Activated CD4-positive, alpha-beta T cell treated with anti-CD3 and anti-CD28 coated beads, Interleukin-2, amount 50 U/mL, for 48 hours (primary cell): ENCODE measurements at regions not wholly inside any gene's neighbourhood (a gene's known extent, or its start where the extent isn't known, plus 50 kb on each side); places are given as distances from the start of the nearest gene placed in this dataset.

Source experiments
- DNase-seq, 2 experiments: peaks; one replicate each; pipeline ENCODE4 v3.0.0-alpha.2; 2020

DNA sequence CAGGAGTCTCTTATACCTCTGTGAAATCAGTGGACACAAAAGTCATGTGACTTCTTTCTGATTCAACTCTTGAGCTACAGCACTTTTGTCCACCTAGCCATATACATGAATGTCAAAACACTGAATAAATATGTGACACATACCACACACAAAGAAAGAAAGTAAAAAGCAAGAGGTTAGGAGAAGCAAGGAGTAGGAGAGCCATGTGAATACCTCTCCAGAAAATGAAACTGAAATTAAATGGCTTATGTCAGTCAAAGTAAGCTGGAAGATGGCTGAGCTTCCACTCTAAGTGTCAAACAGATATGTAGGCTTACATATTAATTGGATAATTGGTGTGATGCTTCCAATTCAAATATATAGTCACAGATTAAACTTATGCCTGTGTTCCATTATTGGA, 1050.5 kb downstream of the BCL11A start:
- no peak for DNase-seq

GRCh38 chr2:59490994-59491393, 1062.5 kb downstream of the BCL11A start:
- no peak for DNase-seq

DNA sequence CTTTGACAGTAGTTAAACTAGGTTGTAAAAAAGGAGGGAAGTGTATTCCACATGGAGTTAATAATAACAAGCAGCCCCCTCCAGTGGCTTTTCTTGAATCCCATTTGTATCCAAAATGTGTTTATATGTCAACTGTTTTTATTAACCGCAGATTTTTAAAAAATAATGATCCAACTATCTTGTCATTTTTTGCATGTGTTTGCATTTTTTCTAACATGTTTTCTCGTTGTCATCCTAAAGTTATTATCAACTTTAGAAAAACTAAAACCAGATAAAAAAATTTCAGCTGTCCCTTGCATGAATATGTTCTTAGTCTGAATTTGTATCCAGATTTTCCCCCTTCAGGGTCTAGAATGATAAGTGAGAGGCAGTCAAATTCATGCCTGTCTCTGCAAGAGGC, 1063.3 kb downstream of the BCL11A start:
- no peak for DNase-seq

GRCh38 chr2:59484673-59485072, 1068.8 kb downstream of the BCL11A start:
- no peak for DNase-seq

DNA sequence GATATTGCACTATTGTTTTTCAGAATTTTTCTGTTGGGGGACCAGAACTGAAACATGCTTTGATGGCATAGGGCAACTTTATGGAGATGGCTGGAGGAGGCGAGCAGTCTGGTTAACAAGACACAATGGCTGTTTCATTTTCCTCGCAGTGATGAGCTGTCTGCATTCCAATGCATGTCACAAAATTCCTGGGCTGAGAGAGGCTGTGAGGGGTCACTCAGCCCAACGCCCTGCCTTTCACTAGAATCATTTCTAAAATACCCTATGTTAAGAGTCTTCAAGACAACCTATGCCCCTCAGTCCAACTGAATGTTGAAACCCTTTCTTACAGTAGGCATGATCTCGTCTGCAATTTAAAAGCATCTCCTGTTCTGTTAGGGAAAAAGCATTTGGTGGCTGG, 1090.0 kb downstream of the BCL11A start:
- DNase-seq, result no peak

GRCh38 chr2:59462422-59463197, 1090.8 kb downstream of the BCL11A start:
- DNase-seq, result no peak

- DNase-seq, result no peak
These were observed 1092.3 kb downstream of the BCL11A start for GRCh38 chr2:59461127-59461526.

- no peak for DNase-seq
These were observed 1094.7 kb downstream of the BCL11A start for GRCh38 chr2:59458800-59459199.

GRCh38 chr2:59456285-59456684, 1097.2 kb downstream of the BCL11A start:
- DNase-seq, result no peak

DNA sequence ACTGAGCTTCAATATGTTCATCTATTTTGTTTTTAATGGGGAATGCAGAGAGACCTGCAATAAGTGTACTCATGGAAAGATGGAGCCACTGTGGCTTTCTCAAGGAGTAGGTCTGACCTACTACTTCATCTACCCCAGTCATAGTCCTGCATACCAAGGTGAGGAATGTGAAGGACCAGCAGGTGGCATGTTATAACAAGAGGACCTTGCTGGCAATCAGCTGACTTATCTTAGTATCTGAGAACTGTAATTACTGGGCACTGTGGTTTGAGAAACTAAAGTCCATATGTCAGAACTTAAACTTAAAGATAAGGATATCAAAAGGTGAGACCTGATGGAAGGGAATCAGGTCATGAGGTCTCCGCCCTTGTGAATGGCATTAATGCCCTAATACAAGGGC, 1104.2 kb downstream of the BCL11A start:
- DNase-seq, result no peak

DNA sequence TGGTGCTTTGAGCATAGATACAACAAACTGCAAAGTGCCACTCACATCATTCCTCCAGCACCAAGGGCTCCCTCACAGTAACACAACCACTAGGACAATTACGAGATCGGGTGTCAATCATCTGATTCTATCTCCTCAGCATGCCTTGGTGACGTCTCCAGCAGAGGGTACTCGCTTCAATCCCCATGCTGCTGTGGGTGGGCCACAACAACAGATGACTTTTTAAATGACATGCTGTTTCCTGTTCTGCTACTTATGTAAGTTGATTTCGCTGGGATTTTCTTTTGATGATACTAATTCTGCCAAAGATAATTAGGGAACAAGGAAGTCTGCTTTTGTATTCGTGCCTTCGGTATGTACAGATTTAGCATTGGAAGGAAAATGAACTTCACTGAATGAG, 1113.0 kb downstream of the BCL11A start:
- DNase-seq, result no peak

- no peak for DNase-seq
These were observed 1117.8 kb downstream of the BCL11A start for GRCh38 chr2:59435635-59436034.

DNA sequence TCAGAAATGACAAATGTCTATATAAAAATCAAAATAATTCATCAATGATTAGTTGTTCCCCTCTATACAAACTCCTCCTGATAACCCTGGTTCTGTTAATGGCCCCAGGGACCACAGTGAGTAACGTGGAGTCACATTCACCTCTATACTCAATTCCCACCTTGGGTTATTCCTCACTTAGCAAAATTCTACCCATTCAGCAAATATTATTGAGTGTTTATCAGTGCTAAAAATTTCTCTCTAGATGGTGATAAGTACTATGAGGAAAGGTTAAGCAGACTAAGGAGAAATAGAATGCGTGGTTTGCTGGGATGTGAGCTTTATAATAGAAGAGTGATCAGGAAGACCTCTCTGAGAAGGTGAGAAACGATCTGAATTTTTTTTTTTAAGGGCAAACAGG, 1124.5 kb downstream of the BCL11A start:
- DNase-seq, result no peak

DNA sequence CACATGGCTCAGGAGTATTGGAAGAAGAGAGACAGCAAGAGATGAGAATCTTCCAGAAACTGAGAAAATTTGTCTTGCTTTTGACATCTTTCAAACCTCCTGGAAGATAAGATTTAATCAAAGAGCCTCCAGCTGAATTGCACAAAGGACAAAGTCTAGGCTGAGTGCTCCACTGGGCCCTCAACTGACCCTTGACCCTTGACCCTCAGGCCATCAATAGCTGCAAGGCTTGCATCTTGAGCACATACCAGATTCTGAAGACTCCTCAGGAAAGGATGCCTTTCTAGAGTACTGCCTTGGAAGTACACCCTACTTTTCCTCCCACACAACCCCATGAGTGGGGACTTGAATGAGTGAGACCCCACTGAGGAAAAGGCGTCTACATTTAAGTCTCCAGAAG, 1125.5 kb downstream of the BCL11A start:
- DNase-seq, result no peak

GRCh38 chr2:59425247-59425646, 1128.2 kb downstream of the BCL11A start:
- DNase-seq, result no peak

- no peak for DNase-seq
These were observed 1139.5 kb downstream of the BCL11A start for GRCh38 chr2:59413751-59414570.

GRCh38 chr2:59399126-59399525, 1154.3 kb downstream of the BCL11A start:
- DNase-seq, result no peak

DNA sequence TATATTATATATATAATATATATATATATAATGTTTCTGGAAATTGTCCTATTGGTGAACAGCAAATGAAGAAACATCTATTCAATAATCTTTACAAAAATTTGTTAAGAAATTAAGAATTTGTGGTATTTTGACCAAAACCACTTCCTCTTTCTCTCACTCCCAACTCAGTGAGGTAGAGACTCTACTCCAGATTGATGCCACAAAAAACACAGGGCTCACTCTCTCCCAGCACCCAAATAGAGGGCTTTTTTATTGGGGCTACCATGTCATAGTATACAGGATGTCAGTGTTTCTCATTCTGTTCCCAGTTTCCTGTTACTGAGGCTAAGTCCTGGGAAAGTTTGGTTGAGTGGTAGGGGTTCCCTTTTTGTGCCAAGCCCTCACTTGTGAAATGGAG, 1155.4 kb downstream of the BCL11A start:
- no peak for DNase-seq

DNA sequence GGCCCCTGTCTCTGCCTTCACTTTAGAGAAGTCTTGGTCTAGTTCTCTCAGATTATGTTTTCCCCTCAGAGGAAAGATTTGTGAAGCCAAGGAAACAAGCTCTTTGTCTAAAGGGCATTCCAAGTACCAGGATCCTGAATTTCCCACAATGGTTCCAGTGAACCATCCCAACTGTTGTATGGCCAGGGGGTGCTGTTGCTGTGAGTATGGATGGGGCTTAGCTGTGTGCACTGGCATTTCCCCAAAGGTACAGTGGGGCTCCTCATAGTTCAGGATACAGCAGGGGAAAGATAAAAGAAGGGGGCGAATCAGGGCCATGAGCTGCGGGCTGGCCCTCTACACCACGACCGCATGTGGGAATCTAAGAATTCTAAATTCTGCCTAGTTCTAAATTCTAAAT, 1154.0 kb upstream of the FANCL start:
- no peak for DNase-seq

DNA sequence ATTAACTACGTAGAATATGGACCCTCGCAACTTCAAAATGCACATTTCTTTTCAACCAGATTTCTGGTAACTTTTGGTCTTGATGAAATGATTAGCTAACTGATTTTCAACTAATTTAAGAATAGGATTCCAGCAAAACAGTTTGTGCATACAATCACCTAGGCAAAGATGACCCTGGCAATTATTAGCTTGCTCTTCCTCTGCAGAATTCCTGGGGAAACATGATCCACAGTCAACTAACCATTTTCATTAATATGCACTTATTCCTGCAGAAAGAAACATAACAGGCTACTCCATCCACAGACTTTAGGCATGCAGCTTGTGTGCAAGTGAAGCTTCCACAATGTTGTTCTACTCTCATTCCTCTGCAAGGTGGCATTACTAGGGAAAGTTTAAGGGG, 1150.8 kb upstream of the FANCL start:
- DNase-seq, result no peak

GRCh38 chr2:59390581-59390980, 1149.5 kb upstream of the FANCL start:
- DNase-seq, result no peak

DNA sequence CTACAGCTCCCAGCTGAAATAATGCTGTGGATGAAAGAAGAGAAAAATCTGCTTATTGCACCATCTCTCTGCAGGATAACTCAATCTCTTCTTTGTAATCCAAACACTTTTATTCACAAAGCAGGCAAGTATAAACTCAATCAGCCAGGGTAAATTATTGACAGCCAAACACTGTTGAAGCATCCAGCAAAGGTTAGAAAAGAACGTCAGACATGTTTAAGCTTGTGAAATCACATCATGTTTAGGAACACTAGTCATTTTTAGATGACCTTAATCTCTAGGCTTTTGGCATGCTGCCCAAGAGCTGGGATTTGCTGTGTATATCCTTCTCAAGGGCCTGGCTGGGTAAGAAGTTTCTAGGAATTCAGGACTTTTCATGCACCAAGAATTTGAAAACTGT, 1148.1 kb upstream of the FANCL start:
- no peak for DNase-seq

DNA sequence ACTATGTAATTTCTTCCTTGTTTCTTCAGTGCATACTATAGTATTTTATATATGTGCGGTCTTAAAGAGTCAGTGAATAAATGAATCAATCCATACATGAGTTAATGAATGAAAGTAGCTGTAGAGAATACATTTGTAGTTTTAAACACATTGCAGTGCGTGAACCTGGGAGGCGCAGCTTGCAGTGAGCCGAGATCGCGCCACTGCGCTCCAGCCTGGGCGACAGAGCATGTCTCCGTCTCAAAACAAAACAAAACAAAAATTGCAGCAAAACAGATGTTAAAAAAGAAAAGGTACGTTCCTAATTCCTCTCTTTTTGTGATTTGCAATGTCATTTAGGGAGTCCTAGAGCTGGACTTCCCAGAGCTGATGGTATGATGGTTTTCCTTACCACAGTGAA, 1144.8 kb upstream of the FANCL start:
- DNase-seq, result no peak

DNA sequence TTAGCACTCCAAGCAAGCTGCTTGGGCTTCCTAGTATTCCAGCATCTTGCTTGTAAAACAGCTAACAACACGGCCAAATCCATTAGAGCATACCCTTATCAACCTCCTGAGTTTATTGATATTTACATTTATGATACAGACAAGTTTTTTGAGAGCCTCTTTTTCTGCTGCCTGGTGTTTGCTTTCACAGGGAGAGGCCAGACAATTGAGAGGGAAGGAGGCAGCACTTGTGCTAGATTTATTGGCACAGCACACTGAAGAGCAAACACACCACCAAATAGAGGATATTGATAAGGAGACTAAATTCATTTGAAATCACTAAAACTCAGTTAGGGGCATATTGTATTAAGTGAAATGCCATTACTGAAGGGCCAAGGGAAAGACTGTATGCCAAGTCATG, 1142.3 kb upstream of the FANCL start:
- no peak for DNase-seq

GRCh38 chr2:59378127-59378526, 1137.0 kb upstream of the FANCL start:
- DNase-seq, result no peak
